Activated CD8-positive, alpha-beta memory T cell treated with anti-CD3 and anti-CD28 coated beads, Interleukin-2, amount 10 ng/mL, durations not matched to agents 7 days and 5 days (primary cell): ENCODE measurements at regions not wholly inside any gene's neighbourhood (a gene's known extent, or its start where the extent isn't known, plus 50 kb on each side); places are given as distances from the start of the nearest gene placed in this dataset.
"Not testable (repeated sequence)": the region's sequence is repeated elsewhere in the genome, so short reads cannot be mapped to it uniquely, and the experiment has no call there.

Experiments used
- ATAC-seq: fragments of 150-1000 bp; cut with Tn5 transposase; one replicate; pipeline ENCODE4 v1.10.0; 2021; ENCODE audit warnings: moderate library complexity
- CTCF ChIA-PET: fragments of 350-600 bp; sonication (Branson Sonifier 250); formaldehyde crosslinking; loops from one replicate; lab custom pipeline; 2021; ENCODE audit warnings: antibody characterized with exemption; lab: Charles Lee
- DNase-seq: peaks from one replicate; pipeline ENCODE4 v3.0.0-alpha.2; 2020
- H3K27ac Mint-ChIP-seq: one replicate; pipeline ENCODE4 v1.8.0; 2021; ENCODE audit warnings: mild to moderate bottlenecking, mixed read lengths
- H3K27me3 Mint-ChIP-seq: one replicate; pipeline ENCODE4 v1.8.0; 2021; ENCODE audit warnings: mixed read lengths
- H3K36me3 Mint-ChIP-seq: one replicate; pipeline ENCODE4 v1.8.0; 2021; ENCODE audit warnings: mild to moderate bottlenecking, mixed read lengths
- H3K4me1 Mint-ChIP-seq: one replicate; pipeline ENCODE4 v1.8.0; 2021; ENCODE audit warnings: mixed read lengths
- H3K4me3 Mint-ChIP-seq: one replicate; pipeline ENCODE4 v1.8.0; 2021; ENCODE audit warnings: mild to moderate bottlenecking, moderate library complexity, mixed read lengths
- H3K9me3 Mint-ChIP-seq: one replicate; pipeline ENCODE4 v1.8.0; 2022; ENCODE audit warnings: low read depth, mixed read lengths

GRCh38 chr6:169092375-169092774, 161.3 kb downstream of the THBS2 start:
- CTCF ChIA-PET = no interaction called here
- H3K36me3 Mint-ChIP-seq = no peaks in the 10 kb centered on the region
- DNase-seq = no peak
- peaks cover 15% of the 10 kb centered on the region for H3K9me3 Mint-ChIP-seq
- H3K27me3 Mint-ChIP-seq = no peaks in the 10 kb centered on the region
- H3K27ac Mint-ChIP-seq = no peak overlapping the region
- H3K4me3 Mint-ChIP-seq = no peak overlapping the region
- no peaks in the 10 kb centered on the region for H3K4me1 Mint-ChIP-seq
- ATAC-seq = no peak

- H3K27me3 Mint-ChIP-seq, ATAC-seq, CTCF ChIA-PET, H3K4me1 Mint-ChIP-seq, DNase-seq, H3K27ac Mint-ChIP-seq, H3K4me3 Mint-ChIP-seq, H3K36me3 Mint-ChIP-seq: not testable (repeated sequence)
- peaks cover 15% of the 10 kb centered on the region for H3K9me3 Mint-ChIP-seq
These were observed 163.0 kb downstream of the THBS2 start for GRCh38 chr6:169090514-169091127.

- peaks cover 15% of the 10 kb centered on the region for H3K9me3 Mint-ChIP-seq
- no peaks in the 10 kb centered on the region for H3K36me3 Mint-ChIP-seq
- ATAC-seq (no peak), DNase-seq (no peak)
- CTCF ChIA-PET = no interaction called here
- H3K27me3 Mint-ChIP-seq = no peaks in the 10 kb centered on the region
- no peaks in the 10 kb centered on the region for H3K4me1 Mint-ChIP-seq
- no peak overlapping the region for H3K27ac Mint-ChIP-seq
- no peak overlapping the region for H3K4me3 Mint-ChIP-seq
These were observed 164.9 kb downstream of the THBS2 start for GRCh38 chr6:169088762-169089161.

- H3K4me3 Mint-ChIP-seq = no peak overlapping the region
- no peaks in the 10 kb centered on the region for H3K4me1 Mint-ChIP-seq
- CTCF ChIA-PET = no interaction called here
- H3K9me3 Mint-ChIP-seq = peaks cover 15% of the 10 kb centered on the region
- no peaks in the 10 kb centered on the region for H3K36me3 Mint-ChIP-seq
- H3K27ac Mint-ChIP-seq = no peak overlapping the region
- no peaks in the 10 kb centered on the region for H3K27me3 Mint-ChIP-seq
- no peak for ATAC-seq
- DNase-seq = no peak
These were observed 166.1 kb downstream of the THBS2 start for GRCh38 chr6:169087443-169088041.

GRCh38 chr6:169086616-169087015, 167.0 kb downstream of the THBS2 start:
- H3K9me3 Mint-ChIP-seq, H3K27me3 Mint-ChIP-seq, H3K36me3 Mint-ChIP-seq, DNase-seq, H3K4me1 Mint-ChIP-seq, CTCF ChIA-PET, ATAC-seq, H3K27ac Mint-ChIP-seq, H3K4me3 Mint-ChIP-seq: not testable (repeated sequence)

- Mint-ChIP-seq H3K4me1 (no peaks in the 10 kb centered on the region), H3K9me3 (peaks cover 8% of the 10 kb centered on the region), H3K36me3 (no peaks in the 10 kb centered on the region), H3K4me3 (no peak overlapping the region), H3K27me3 (no peaks in the 10 kb centered on the region), H3K27ac (no peak overlapping the region)
- CTCF ChIA-PET = no interaction called here
- ATAC-seq (no peak), DNase-seq (no peak)
These were observed 167.6 kb downstream of the THBS2 start for GRCh38 chr6:169086020-169086419.

- Mint-ChIP-seq H3K4me1 (no peaks in the 10 kb centered on the region), H3K4me3 (no peak overlapping the region), H3K27ac (no peak overlapping the region), H3K27me3 (no peaks in the 10 kb centered on the region), H3K36me3 (no peaks in the 10 kb centered on the region), H3K9me3 (peaks cover 6% of the 10 kb centered on the region)
- ATAC-seq = no peak
- DNase-seq = no peak
- CTCF ChIA-PET = no interaction called here
These were observed 168.2 kb downstream of the THBS2 start for GRCh38 chr6:169085466-169085865.

GRCh38 chr6:169084557-169084956, 169.1 kb downstream of the THBS2 start:
- ATAC-seq, H3K4me3 Mint-ChIP-seq, CTCF ChIA-PET, H3K27ac Mint-ChIP-seq, H3K9me3 Mint-ChIP-seq, H3K4me1 Mint-ChIP-seq, H3K27me3 Mint-ChIP-seq, DNase-seq, H3K36me3 Mint-ChIP-seq: not testable (repeated sequence)

GRCh38 chr6:169084067-169084466, 169.6 kb downstream of the THBS2 start:
- DNase-seq (no peak), ATAC-seq (no peak)
- Mint-ChIP-seq H3K27me3 (peaks cover 3% of the 10 kb centered on the region), H3K4me3 (no peak overlapping the region), H3K9me3 (no peaks in the 10 kb centered on the region), H3K27ac (no peak overlapping the region), H3K4me1 (no peaks in the 10 kb centered on the region), H3K36me3 (no peaks in the 10 kb centered on the region)
- CTCF ChIA-PET = no interaction called here

- CTCF ChIA-PET = no interaction called here
- Mint-ChIP-seq H3K4me1 (no peaks in the 10 kb centered on the region), H3K4me3 (no peak overlapping the region), H3K27ac (no peak overlapping the region), H3K36me3 (no peaks in the 10 kb centered on the region), H3K9me3 (no peaks in the 10 kb centered on the region), H3K27me3 (peaks cover 7% of the 10 kb centered on the region)
- ATAC-seq (no peak), DNase-seq (no peak)
These were observed 170.2 kb downstream of the THBS2 start for GRCh38 chr6:169083508-169083874.

GRCh38 chr6:169082817-169083507, 170.7 kb downstream of the THBS2 start:
- no peaks in the 10 kb centered on the region for H3K36me3 Mint-ChIP-seq
- H3K9me3 Mint-ChIP-seq = no peaks in the 10 kb centered on the region
- no peak for DNase-seq
- H3K27ac Mint-ChIP-seq = no peak overlapping the region
- H3K4me3 Mint-ChIP-seq = no peak overlapping the region
- no peaks in the 10 kb centered on the region for H3K4me1 Mint-ChIP-seq
- CTCF ChIA-PET = no interaction called here
- no peak for ATAC-seq
- peaks cover 7% of the 10 kb centered on the region for H3K27me3 Mint-ChIP-seq

GRCh38 chr6:169082093-169082492, 171.6 kb downstream of the THBS2 start:
- no peak for DNase-seq
- Mint-ChIP-seq H3K9me3 (no peaks in the 10 kb centered on the region), H3K36me3 (no peaks in the 10 kb centered on the region), H3K4me1 (no peaks in the 10 kb centered on the region), H3K27me3 (peaks cover 7% of the 10 kb centered on the region), H3K4me3 (no peak overlapping the region), H3K27ac (no peak overlapping the region)
- CTCF ChIA-PET = no interaction called here
- ATAC-seq = no peak

- ATAC-seq (no peak), DNase-seq (no peak)
- Mint-ChIP-seq H3K4me1 (no peaks in the 10 kb centered on the region), H3K4me3 (no peak overlapping the region), H3K36me3 (no peaks in the 10 kb centered on the region), H3K27me3 (peaks cover 7% of the 10 kb centered on the region), H3K27ac (no peak overlapping the region), H3K9me3 (no peaks in the 10 kb centered on the region)
- CTCF ChIA-PET = no interaction called here
These were observed 172.4 kb downstream of the THBS2 start for GRCh38 chr6:169081248-169081647.

GRCh38 chr6:169079650-169080049, 174.0 kb downstream of the THBS2 start:
- ATAC-seq = no peak
- no peak overlapping the region for H3K4me3 Mint-ChIP-seq
- H3K27me3 Mint-ChIP-seq = peaks cover 7% of the 10 kb centered on the region
- H3K4me1 Mint-ChIP-seq = no peaks in the 10 kb centered on the region
- no peaks in the 10 kb centered on the region for H3K36me3 Mint-ChIP-seq
- no peaks in the 10 kb centered on the region for H3K9me3 Mint-ChIP-seq
- CTCF ChIA-PET = no interaction called here
- no peak for DNase-seq
- H3K27ac Mint-ChIP-seq = no peak overlapping the region
